ENCODE measurements at regions not wholly inside any gene's neighbourhood (a gene's known extent, or its start where the extent isn't known, plus 50 kb on each side); places are given as distances from the start of the nearest gene placed in this dataset.

DNA sequence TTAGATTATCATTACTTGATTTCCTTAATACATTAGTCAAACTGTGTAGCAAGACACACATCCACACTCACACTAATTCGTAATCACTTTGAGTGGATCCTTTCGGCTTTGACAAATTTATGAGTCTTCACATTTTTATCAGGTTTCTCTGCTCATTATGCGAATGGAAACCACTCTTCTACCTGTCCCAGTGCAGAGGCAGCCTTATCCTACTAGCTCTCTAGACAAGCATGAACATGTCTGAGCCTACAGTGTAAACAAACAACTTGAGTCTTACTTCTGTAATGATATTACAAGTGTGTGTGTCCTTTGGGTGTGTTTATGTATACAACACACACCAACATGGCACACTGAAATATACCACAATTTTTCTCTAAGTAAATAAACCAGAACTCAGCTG is 361.9 kb upstream of the CHST9 start:
- TF ChIP-seq CTCF (IDR thresholded peaks at IDR 0.05) (no peak), POLR2A (IDR thresholded peaks at IDR 0.05) (no peak)

Measured in lower leg skin (tissue), 3 donors.